HEK293T (cell line): ENCODE measurements at regions not wholly inside any gene's neighbourhood (a gene's known extent, or its start where the extent isn't known, plus 50 kb on each side); places are given as distances from the start of the nearest gene placed in this dataset.

ENCODE experiments used
- BHLHE40 ChIP-seq: fragments of 450-650 bp; IDR thresholded peaks from 2 replicates; pipeline ENCODE4 v1.6.1; 2016; ENCODE audit warnings: mild to moderate bottlenecking, moderate library complexity, borderline replicate concordance
- FOXM1 ChIP-seq: fragments of 450-650 bp; IDR thresholded peaks from 2 replicates; pipeline ENCODE4 v1.6.1; 2017; ENCODE audit warnings: mild to moderate bottlenecking, borderline replicate concordance

DNA sequence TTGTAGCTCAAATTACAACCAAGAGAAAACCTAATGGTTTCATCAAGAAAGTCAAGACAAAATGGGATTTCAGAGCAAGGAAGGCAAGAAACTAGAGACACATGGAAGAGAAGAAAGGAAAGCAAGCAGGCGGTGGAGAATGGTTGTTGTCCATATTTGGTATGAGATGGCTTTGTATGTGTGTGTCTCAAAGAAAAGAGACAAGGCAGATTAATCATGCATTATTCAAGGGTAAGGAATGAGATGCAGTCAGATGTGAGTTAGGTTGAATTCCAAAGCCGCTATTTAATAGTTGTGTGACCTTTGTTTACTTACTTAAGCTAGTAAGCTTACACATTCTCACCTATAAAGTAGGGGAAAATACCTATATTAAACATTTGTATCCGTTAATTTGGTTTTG, 1029.6 kb downstream of the CDH11 start:
- TF ChIP-seq BHLHE40 (no peak), FOXM1 (no peak)
